Stimulated activated CD8-positive, alpha-beta memory T cell treated with anti-CD3 and anti-CD28 coated beads, Interleukin-7, amount 100 ng/mL, for 48 hours (primary cell): ENCODE measurements at regions not wholly inside any gene's neighbourhood (a gene's known extent, or its start where the extent isn't known, plus 50 kb on each side); places are given as distances from the start of the nearest gene placed in this dataset.

Experiments
- DNase-seq, 2 donors: peaks; one replicate each; pipeline ENCODE4 v3.0.0-alpha.2; 2020; ENCODE audit warnings: low read depth in 1 of 2; ENCODE audit errors: extremely low read depth in 1 of 2

- no peak for DNase-seq
These were observed 62.6 kb upstream of the BICD1 start for GRCh38 chr12:32043928-32044549.

- DNase-seq = no peak
These were observed 59.1 kb upstream of the BICD1 start for GRCh38 chr12:32047357-32048212.

DNA sequence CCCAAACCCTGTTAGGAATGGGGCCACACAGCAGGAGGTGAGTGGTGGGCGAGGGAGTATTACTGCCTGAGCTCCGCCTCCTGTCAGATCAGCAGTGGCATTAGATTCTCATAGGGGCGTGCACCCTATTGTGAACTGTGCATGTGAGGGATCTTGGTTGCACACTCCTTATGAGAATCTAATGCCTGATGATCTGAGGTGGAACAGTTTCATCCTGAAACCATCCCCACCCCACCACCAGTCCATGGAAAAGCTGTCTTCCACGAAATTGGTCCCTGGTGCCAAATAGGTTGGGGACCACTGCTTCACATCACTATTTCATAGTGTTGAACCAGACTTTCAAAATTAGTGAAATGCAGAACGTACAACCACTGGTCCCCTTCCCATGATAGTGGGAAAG lies 57.9 kb upstream of the BICD1 start:
- no peak for DNase-seq

GRCh38 chr12:32049956-32050355 lies 56.7 kb upstream of the BICD1 start:
- DNase-seq = no peak

- no peak for DNase-seq
These were observed 55.0 kb upstream of the BICD1 start for GRCh38 chr12:32051511-32052211.

GRCh38 chr12:32052212-32052713 lies 54.4 kb upstream of the BICD1 start:
- no peak for DNase-seq

GRCh38 chr12:32053881-32054624 lies 52.6 kb upstream of the BICD1 start:
- DNase-seq = no peak
